HG03039 (cell line): ENCODE measurements at regions not wholly inside any gene's neighbourhood (a gene's known extent, or its start where the extent isn't known, plus 50 kb on each side); places are given as distances from the start of the nearest gene placed in this dataset.
"Not testable (repeated sequence)": the region's sequence is repeated elsewhere in the genome, so short reads cannot be mapped to it uniquely, and the experiment has no call there.

ENCODE experiments used
- ATAC-seq: cut with Tn5 transposase; IDR thresholded peaks from one replicate; pipeline ENCODE4 v1.9.1; 2021; ENCODE audit warnings: mild to moderate bottlenecking, moderate library complexity; ENCODE audit not compliant: unreplicated experiment

DNA sequence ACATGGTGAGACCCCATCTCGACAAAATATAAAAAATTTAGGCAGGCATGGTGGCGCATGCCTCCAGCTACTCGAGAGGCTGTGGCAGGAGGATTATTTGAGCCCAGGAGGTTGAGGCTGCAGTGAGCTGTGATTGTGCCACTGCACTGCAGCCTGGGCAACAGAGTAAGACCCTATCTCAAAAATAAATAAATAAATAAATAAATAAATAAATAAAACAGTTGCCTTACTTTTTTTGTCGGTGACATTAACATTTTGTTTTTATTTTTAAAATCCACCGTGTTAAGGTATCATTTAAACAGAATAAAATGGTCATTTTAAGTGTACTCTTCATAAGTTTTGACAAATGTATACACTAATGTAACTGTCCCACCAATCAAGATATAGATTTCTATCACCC lies 57.0 kb downstream of the RASL11A start:
- no peak for ATAC-seq

GRCh38 chr13:27329210-27329609 lies 58.6 kb downstream of the RASL11A start:
- no peak for ATAC-seq

DNA sequence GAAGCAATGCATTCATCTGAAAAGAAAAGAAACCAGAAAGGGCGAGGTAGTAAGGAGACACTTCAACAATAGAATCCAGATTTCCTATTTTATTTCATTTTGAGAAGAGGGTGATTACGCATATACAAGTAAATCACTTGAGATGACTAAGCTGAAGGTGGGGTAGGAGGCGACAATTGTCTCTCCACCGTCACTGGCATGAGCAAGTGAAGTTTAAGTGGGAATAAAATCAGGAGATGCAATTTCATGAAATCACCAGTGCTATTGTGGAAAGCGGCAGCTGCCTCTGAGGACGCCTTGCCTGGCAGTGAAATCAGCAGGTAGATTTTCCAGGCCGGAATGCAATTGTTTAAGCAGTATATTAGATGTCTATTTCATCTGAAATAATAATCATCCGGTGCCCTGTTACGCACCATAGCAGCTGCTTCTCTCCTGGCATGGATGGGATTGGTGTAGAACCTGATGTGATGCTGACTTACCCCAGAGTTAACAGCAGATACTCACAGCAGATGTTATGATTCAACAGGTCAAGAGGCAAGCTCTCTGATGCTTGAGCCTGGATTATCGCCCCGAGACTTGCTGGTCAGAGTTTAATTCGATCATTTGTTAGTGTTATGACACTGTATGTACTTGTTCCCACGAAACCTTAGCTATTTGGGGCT lies 64.3 kb downstream of the RASL11A start:
- no peak for ATAC-seq

GRCh38 chr13:27336014-27336673 lies 65.5 kb downstream of the RASL11A start:
- no peak for ATAC-seq

GRCh38 chr13:27338207-27338606 lies 67.6 kb downstream of the RASL11A start:
- ATAC-seq = no peak

DNA sequence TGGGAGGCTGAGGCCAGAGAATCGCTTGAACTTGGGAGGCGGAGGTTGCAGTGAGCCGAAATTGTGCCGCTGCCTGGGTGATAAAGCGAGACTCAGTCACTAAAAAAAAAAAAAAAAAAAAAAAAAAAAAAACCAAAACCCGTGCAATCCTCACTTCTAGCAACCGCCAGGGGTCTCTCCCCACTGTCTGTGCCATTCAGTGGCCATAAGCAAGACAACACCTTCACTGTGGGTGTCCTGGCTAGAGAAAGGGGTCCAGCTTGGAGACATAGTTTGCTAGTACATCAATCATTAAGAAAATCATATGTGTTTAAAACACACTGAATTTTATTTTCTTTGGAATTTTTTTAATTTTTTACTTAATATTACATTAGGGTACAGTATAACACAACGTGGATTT lies 68.2 kb downstream of the RASL11A start:
- ATAC-seq = no peak

DNA sequence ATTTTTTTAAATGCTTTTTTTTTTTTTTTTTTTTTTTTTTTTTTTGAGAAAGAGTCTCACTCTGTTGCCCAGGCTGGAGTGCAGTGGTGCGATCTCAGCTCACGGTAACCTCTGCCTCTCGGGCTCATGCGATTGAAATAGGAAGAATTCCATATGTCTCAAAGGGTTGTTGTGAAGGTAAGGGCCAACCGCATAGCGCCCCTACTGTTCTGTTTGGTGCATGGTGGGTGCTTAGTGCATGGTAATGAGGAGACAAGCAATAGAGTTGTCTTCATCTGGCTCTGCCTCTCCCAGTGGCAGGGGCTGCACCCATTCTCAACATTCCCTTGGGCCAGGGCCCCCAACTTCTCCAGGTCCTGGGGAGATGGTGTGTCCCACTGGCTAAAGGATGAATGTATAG lies 68.7 kb downstream of the RASL11A start:
- peak; percentile 51 for ATAC-seq

- ATAC-seq = no peak
These were observed 71.0 kb downstream of the RASL11A start for GRCh38 chr13:27341616-27342015.

DNA sequence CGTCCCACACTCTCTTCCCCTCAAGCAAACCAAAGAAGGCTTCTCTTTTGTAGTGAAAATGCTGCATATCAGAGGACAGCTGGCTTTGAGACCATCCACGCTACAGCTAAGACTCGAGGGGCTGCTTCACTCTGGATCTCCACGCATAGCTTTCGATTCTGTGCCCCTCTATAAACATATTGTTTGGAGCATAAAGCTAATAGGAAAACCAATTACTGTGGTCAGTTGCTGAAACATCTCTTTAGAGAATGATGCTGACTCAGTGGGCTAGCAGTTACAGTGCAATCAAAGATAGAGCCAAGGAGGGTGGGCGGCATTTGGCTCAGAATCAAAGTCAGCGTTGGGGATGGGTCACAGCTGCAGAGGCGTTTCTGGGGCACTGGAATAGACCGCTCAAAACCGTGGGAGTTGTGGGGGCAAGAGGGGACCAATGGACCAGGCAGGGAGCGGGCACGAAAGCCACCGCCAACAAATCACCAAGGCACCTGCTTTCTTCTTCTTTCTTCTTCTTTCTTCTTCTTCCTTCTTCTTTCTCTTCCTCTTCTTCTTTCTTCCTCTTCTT lies 76.7 kb downstream of the RASL11A start:
- ATAC-seq = no peak

DNA sequence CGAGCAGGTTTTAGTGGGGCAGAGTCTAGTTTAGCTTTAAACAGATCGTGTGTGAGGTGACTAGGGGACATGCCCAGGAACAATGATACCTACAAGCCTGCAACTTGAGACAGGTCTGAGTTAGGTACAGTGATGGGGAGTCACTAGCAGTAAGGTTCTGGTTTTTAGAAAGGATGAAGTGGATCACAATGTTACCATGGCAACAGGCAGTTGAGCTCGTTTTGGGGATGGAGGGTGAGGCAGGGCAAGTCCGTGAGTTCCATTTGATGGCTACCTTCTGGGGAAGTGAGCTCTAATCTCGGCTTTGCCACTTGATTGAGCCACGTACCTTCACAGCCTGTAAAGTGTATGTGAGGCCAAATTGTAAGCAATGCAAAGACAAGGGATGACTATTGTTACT lies 76.0 kb upstream of the GTF3A start:
- no peak for ATAC-seq

- no peak for ATAC-seq
These were observed 75.0 kb upstream of the GTF3A start for GRCh38 chr13:27349458-27349857.

DNA sequence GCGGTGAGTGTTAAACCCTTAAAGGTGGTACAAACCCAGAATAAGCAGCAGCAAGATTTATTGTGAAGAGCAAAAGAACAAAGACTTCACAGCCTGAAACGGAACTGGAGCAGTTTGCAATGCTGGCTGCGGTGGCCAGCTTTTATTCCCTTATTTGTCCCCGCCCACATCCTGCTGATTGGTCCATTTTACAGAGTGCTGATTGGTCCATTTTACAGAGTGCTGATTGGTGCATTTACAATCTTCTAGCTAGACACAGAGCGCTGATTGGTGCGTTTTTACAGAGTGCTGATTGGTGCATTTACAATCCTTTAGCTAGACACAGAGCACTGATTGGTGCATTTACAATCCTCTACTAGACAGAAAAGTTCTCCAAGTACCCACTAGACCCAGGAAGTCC lies 73.6 kb upstream of the GTF3A start:
- not testable (repeated sequence) for ATAC-seq

DNA sequence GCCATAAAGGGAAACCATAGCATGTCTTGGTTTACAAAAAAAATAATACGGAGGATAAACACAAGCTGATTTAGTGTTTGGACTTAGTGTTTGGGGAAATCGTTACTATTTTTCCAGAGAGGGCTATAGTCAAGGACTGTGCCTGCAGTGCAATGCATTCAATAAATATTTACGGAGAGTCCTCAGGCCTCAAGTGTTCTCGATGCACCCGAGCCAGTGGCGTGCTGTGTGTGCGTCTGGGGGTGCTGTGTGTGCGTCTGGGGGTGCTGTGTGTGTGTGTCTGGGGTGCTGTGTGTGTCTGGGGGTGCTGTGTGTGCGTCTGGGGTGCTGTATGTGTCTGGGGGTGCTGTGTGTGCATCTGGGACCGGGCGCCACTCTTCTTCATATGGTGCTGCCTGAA lies 71.7 kb upstream of the GTF3A start:
- ATAC-seq = no peak

DNA sequence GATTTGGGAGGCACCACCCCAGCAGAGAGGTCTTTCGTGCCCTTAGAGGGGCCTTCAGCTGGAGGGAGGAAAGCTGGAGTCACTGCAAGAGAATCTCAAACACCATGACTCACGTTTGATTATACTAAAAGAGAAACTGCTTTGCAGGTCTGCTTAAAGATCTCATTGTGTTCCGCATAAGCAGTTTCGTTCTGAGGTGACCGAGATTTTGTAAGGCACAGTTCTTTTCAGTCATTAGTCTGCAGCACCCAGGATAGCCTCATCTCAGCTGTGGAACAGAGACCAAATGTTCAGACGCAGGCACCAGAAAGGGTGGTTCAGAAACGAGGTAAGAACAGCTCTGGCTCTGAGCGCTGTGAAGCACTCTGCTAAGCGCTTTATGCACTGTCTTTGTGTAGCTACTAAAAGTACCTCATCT lies 71.2 kb upstream of the GTF3A start:
- peak; percentile 98 for ATAC-seq

DNA sequence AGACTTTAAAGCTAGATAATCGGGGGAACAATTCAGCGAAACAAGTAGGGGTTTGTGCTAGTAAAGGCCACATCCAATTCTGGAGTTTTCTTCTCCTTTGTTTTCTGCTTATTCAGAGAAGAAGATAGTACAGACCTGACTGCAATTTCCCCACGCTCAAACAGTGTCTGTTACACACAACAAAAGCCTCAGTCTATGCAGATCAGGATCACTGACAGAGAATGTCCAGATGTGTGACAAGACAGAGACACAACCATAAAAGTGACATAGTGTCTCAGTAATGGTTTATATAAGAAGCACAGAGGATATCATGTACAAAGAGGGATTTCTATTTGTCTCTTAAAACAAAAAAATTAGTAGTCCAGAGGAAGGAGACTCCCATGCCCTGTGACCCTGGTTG lies 70.7 kb upstream of the GTF3A start:
- ATAC-seq = peak; percentile 3

DNA sequence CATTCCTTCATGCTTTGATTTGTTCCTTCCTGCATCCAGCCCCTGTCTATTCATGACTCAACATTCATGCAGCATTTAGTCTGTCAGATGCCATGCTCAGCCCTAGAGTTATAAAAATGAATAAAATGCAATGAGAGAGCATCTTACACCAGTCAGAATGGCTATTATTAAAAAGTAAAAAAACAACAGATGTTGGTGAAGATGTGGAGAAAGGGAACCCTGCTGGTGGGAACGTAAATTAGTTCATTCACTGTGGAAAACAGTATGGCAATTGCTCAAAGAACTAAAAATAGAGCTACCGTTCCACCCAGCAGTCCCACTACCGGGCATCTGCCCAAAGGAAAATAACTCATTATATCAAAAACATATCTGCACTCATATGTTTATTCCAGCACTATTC lies 70.0 kb upstream of the GTF3A start:
- no peak for ATAC-seq

DNA sequence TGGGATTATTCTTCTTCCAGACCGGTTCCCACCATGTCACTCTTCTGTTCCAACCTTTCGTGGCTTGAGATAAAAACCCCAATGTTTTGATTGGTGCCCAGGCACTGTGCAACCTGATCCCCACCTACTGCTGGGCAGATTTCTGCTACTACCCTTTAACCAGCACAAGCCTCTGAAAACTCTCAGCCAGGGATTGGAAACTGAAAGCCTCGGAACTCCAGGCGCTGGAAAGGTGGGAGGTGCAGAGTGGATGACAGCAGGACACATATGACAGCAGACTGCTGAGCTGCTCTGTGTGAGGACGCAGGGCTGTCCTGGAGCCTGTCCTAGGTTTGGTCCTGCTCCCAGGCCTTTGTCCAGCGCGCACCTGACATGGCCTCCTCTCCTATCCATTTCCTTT lies 68.5 kb upstream of the GTF3A start:
- ATAC-seq = no peak

GRCh38 chr13:27358420-27358819 lies 66.0 kb upstream of the GTF3A start:
- no peak for ATAC-seq

DNA sequence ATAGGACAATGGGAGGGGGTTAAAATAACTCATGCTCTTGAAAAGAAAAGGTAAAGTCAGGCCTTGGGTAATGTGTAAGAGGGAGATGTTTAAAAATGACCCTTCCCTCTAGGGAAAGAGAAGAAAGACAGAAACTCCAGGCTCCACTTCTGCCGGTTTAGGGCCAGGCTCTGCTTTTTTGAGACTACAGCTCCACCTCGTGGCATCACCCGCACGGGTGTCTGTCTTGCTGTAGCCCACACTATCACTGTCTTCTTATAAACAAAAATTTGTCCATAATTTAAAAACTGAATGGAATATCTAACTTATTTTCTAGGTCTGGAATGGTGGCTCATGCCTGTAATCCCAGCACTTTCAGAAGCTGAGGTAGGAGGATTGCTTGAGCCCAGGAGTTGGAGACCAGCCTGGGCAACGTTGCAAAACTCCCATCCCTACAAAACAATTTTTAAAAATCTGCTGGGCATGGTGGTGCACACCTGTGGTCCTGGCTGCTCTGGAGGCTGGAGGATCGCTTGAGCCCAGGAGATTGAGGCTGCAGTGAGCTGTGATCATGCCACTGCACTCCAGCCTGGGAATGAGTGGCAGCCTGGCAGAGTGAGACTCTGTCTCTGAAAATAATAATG lies 65.1 kb upstream of the GTF3A start:
- ATAC-seq = no peak

GRCh38 chr13:27360562-27360961 lies 63.9 kb upstream of the GTF3A start:
- no peak for ATAC-seq

- ATAC-seq = peak; percentile 83
These were observed 62.2 kb upstream of the GTF3A start for GRCh38 chr13:27362064-27362751.
